Fibroblast of skin of left quadriceps (primary cell): ENCODE measurements at regions not wholly inside any gene's neighbourhood (a gene's known extent, or its start where the extent isn't known, plus 50 kb on each side); places are given as distances from the start of the nearest gene placed in this dataset.
"Not testable (repeated sequence)": the region's sequence is repeated elsewhere in the genome, so short reads cannot be mapped to it uniquely, and the experiment has no call there.

Experiments used
- DNase-seq, 2 experiments: peaks; one replicate each; pipeline ENCODE4 v3.0.0-alpha.2; 2013; ENCODE audit warnings: low read depth in 2 of 2

GRCh38 chr13:109400624-109401257, 385.6 kb downstream of the IRS2 start:
- no peak for DNase-seq

- no peak for DNase-seq
Measured at GRCh38 chr13:109400209-109400608, 386.2 kb downstream of the IRS2 start.

- not testable (repeated sequence) for DNase-seq
Measured at GRCh38 chr13:109398071-109398470, 388.3 kb downstream of the IRS2 start.

GRCh38 chr13:109397285-109397684, 389.1 kb downstream of the IRS2 start:
- DNase-seq = no peak

- DNase-seq = no peak
Measured at GRCh38 chr13:109396266-109396665, 390.1 kb downstream of the IRS2 start.

- no peak for DNase-seq
Measured at GRCh38 chr13:109395014-109395413, 391.4 kb downstream of the IRS2 start.

GRCh38 chr13:109394311-109394988, 391.9 kb downstream of the IRS2 start:
- no peak for DNase-seq

- no peak for DNase-seq
Measured at GRCh38 chr13:109393045-109393444, 393.3 kb downstream of the IRS2 start.

GRCh38 chr13:109390391-109390790, 396.0 kb downstream of the IRS2 start:
- no peak for DNase-seq

GRCh38 chr13:109389892-109390345, 396.5 kb downstream of the IRS2 start:
- DNase-seq = peak; percentile 62 to 63

- peak in 1 of 2 experiments; percentile 32 for DNase-seq
Measured at GRCh38 chr13:109389456-109389855, 396.9 kb downstream of the IRS2 start.

GRCh38 chr13:109387471-109387870, 398.9 kb downstream of the IRS2 start:
- no peak for DNase-seq

GRCh38 chr13:109385242-109385560, 401.2 kb downstream of the IRS2 start:
- DNase-seq = peak; percentile 35 to 40

- DNase-seq = peak; percentile 93
Measured at GRCh38 chr13:109384491-109385241, 401.7 kb downstream of the IRS2 start.

GRCh38 chr13:109383683-109384082, 402.7 kb downstream of the IRS2 start:
- DNase-seq = peak; percentile 79 to 80

- peak; percentile 81 to 82 for DNase-seq
Measured at GRCh38 chr13:109381546-109382180, 404.7 kb downstream of the IRS2 start.

GRCh38 chr13:109380457-109380856, 405.9 kb downstream of the IRS2 start:
- DNase-seq = no peak

- DNase-seq = no peak
Measured at GRCh38 chr13:109379930-109380329, 406.5 kb downstream of the IRS2 start.

GRCh38 chr13:109376936-109377335, 409.4 kb downstream of the IRS2 start:
- DNase-seq = no peak

- no peak for DNase-seq
Measured at GRCh38 chr13:109374609-109375200, 411.7 kb downstream of the IRS2 start.

- DNase-seq = no peak
Measured at GRCh38 chr13:109372666-109373065, 413.7 kb downstream of the IRS2 start.

- DNase-seq = no peak
Measured at GRCh38 chr13:109371066-109371465, 415.3 kb downstream of the IRS2 start.
